ENCODE measurements at regions not wholly inside any gene's neighbourhood (a gene's known extent, or its start where the extent isn't known, plus 50 kb on each side); places are given as distances from the start of the nearest gene placed in this dataset.

DNA sequence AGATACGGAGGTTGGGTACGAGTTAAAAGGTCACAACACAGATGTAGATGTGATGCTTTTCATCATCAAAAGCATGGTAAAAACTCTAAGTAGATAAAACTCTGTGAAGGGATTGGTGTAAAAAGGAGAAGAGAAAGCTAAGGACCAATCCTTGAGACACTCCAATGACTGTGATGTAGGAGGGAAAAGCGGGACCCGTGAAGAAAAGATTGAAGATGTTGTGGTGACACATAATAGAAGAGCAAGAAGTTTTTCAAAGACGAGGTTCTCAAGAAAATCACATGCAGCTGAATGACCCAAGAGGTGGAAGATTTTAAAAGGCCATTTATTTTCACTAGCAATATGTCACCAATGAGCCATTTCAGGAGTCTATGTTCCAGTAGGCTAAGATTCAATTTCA lies 179.5 kb downstream of the MRPL39 start:
- no peak for TF ChIP-seq CTCF (IDR thresholded peaks at IDR 0.05)
- TF ChIP-seq POLR2A (IDR thresholded peaks at IDR 0.05) = no peak
- TF ChIP-seq POLR2AphosphoS5 (IDR thresholded peaks at IDR 0.05) = no peak
- TF ChIP-seq EP300 (IDR thresholded peaks at IDR 0.05; ENCODE audit: low read depth) = no peak

Measured in transverse colon (tissue), 4 donors.